Endothelial cell of umbilical vein (primary cell): ENCODE measurements at regions not wholly inside any gene's neighbourhood (a gene's known extent, or its start where the extent isn't known, plus 50 kb on each side); places are given as distances from the start of the nearest gene placed in this dataset.

Experiments
- FOS ChIP-seq: IDR thresholded peaks from 2 replicates; pipeline ENCODE4 v1.6.1; 2011; ENCODE audit warnings: mild to moderate bottlenecking, low read length, moderate library complexity, borderline replicate concordance; ENCODE audit not compliant: insufficient read depth
- MYC ChIP-seq: IDR thresholded peaks from one replicate; pipeline ENCODE4 v1.6.1; 2011; ENCODE audit warnings: mild to moderate bottlenecking, low read depth, low read length
- POLR2A ChIP-seq: IDR thresholded peaks from 2 replicates; pipeline ENCODE4 v1.6.1; 2012; ENCODE audit warnings: low read depth, mild to moderate bottlenecking, control low read depth, low read length
- POLR2AphosphoS5 ChIP-seq: IDR thresholded peaks from 2 replicates; pipeline ENCODE4 v1.6.1; 2012; ENCODE audit warnings: low read depth, mild to moderate bottlenecking, control low read depth, low read length, moderate library complexity; ENCODE audit not compliant: insufficient read depth
- TF ChIP-seq, protein P1 (sequence below), 2 donors: IDR thresholded peaks; 1 replicate in 1 of 2; 2 replicates in 1 of 2; pipeline ENCODE4 v1.5.1; 2011; ENCODE audit warnings: low read length in 2 of 2, mild to moderate bottlenecking in 2 of 2, moderate library complexity in 2 of 2, control low read depth in 1 of 2, inconsistent platforms in 1 of 2, low read depth in 1 of 2; ENCODE audit not compliant: insufficient read depth in 1 of 2; ENCODE audit errors: extremely low read depth in 1 of 2

DNA sequence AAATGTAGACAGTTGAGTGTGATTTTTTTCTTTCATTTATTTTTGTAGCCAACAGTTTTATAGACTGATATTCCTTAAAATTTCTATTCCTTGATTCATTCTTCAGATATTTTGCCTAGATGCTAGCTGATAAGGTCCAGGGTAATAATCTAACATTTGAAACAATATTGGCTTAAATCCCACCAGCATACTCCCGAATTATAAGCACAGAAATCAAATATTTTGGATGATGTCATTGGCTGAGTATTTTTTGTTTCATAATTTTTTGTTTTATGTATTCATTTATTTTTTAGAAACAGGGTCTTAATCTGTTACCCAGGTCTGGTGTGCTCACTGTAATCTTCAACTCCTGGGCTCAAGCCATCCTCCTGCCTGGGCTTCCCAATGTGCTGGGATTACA, 88.4 kb downstream of the ISL1 start:
- TF ChIP-seq, protein P1, sequence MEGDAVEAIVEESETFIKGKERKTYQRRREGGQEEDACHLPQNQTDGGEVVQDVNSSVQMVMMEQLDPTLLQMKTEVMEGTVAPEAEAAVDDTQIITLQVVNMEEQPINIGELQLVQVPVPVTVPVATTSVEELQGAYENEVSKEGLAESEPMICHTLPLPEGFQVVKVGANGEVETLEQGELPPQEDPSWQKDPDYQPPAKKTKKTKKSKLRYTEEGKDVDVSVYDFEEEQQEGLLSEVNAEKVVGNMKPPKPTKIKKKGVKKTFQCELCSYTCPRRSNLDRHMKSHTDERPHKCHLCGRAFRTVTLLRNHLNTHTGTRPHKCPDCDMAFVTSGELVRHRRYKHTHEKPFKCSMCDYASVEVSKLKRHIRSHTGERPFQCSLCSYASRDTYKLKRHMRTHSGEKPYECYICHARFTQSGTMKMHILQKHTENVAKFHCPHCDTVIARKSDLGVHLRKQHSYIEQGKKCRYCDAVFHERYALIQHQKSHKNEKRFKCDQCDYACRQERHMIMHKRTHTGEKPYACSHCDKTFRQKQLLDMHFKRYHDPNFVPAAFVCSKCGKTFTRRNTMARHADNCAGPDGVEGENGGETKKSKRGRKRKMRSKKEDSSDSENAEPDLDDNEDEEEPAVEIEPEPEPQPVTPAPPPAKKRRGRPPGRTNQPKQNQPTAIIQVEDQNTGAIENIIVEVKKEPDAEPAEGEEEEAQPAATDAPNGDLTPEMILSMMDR (IDR thresholded peaks at IDR 0.05; ENCODE audit: extremely low read depth in 1 of 2, insufficient read depth in 1 of 2, low read depth in 1 of 2, low read length in 2 of 2) = no peak
- TF ChIP-seq POLR2AphosphoS5 (no peak), MYC (no peak), FOS (no peak), POLR2A (no peak)
